ENCODE measurements at regions not wholly inside any gene's neighbourhood (a gene's known extent, or its start where the extent isn't known, plus 50 kb on each side); places are given as distances from the start of the nearest gene placed in this dataset.
A peak's percentile ranks its signal among the peaks of the same experiment; 100 is the strongest.

GRCh38 chr10:117443686-117444041 lies 68.4 kb upstream of the PDZD8 start:
- 0 out of 2 replicates have a peak, but pooled peaks cover 6% of the 10 kb centered on the region for H3K9me2 ChIP-seq (ENCODE audit: insufficient read depth)
- H3K36me3 ChIP-seq (ENCODE audit: insufficient read depth): no peaks in the 10 kb centered on the region; the same call in 1 of the 2 replicates
- H3K4me3 ChIP-seq: no peak overlapping the region
- TF ChIP-seq ETS1 (IDR thresholded peaks at IDR 0.05) (no peak), NANOG (IDR thresholded peaks at IDR 0.05; ENCODE audit: borderline replicate concordance) (no peak), POLR2AphosphoS5 (IDR thresholded peaks at IDR 0.05; ENCODE audit: low read depth) (no peak), ZNF331 (CRISPR knock-in tag; IDR thresholded peaks at IDR 0.05; ENCODE audit: low read depth) (no peak), EZH2phosphoT487 (IDR thresholded peaks at IDR 0.05; ENCODE audit: unreplicated experiment) (no peak), EZH2 (IDR thresholded peaks at IDR 0.05; ENCODE audit: low read depth, unreplicated experiment) (no peak), CREB1 (CRISPR knock-in tag; IDR thresholded peaks at IDR 0.05; ENCODE audit: low read depth) (no peak)
- peaks cover 37% of the 10 kb centered on the region for H3K36me3 Mint-ChIP-seq (ENCODE audit: low read depth)
- no peak overlapping the region; the same call in 2 of the 3 replicates for H3K4me3 Mint-ChIP-seq
- ATAC-seq: no peak
- no peak overlapping the region for H3K4me2 ChIP-seq
- H3K4me1 Mint-ChIP-seq: peaks cover 3% of the 10 kb centered on the region; the same call in 1 of the 3 replicates
- DNase-seq (ENCODE audit: low spot score): no peak
- H2AFZ ChIP-seq: peak overlapping the region; percentile 70; the same call in 1 of the 2 replicates
- H3K27ac Mint-ChIP-seq: no peak overlapping the region
- H4K20me1 ChIP-seq (replicated peaks; ENCODE audit: insufficient read depth): no peaks in the 10 kb centered on the region
- peaks cover 54% of the 10 kb centered on the region for H3K9me3 Mint-ChIP-seq
- H3K4me1 ChIP-seq (ENCODE audit: insufficient read depth): no peaks in the 10 kb centered on the region
- no peaks in the 10 kb centered on the region for H3K79me2 ChIP-seq (replicated peaks; ENCODE audit: insufficient read depth)
- H3K27ac ChIP-seq (ENCODE audit: low read depth): no peak overlapping the region
- H3K27me3 Mint-ChIP-seq (ENCODE audit: insufficient read depth, low read depth, poor library complexity): peaks cover 14% of the 10 kb centered on the region
- no peaks in the 10 kb centered on the region for H3K27me3 ChIP-seq (ENCODE audit: insufficient read depth)
- no peaks in the 10 kb centered on the region for H3F3A ChIP-seq (replicated peaks; ENCODE audit: low read depth)

- Histone ChIP-seq H3K9me2 (ENCODE audit: insufficient read depth) (0 out of 2 replicates have a peak, but pooled peaks cover 6% of the 10 kb centered on the region), H3K79me2 (replicated peaks; ENCODE audit: insufficient read depth) (no peaks in the 10 kb centered on the region), H4K20me1 (replicated peaks; ENCODE audit: insufficient read depth) (no peaks in the 10 kb centered on the region), H3K36me3 (ENCODE audit: insufficient read depth) (no peaks in the 10 kb centered on the region; the same call in 1 of the 2 replicates), H3K4me3 (no peak overlapping the region), H3K27me3 (ENCODE audit: insufficient read depth) (no peaks in the 10 kb centered on the region), H2AFZ (peak overlapping the region; percentile 70; the same call in 1 of the 2 replicates), H3K27ac (ENCODE audit: low read depth) (no peak overlapping the region), H3K4me2 (no peak overlapping the region), H3K4me1 (ENCODE audit: insufficient read depth) (no peaks in the 10 kb centered on the region), H3F3A (replicated peaks; ENCODE audit: low read depth) (no peaks in the 10 kb centered on the region)
- no peak overlapping the region for H3K4me3 Mint-ChIP-seq
- ATAC-seq (peak; percentile 98), DNase-seq (ENCODE audit: low spot score) (peak; percentile 95)
- H3K27me3 Mint-ChIP-seq (ENCODE audit: insufficient read depth, low read depth, poor library complexity): peaks cover 14% of the 10 kb centered on the region
- peaks cover 36% of the 10 kb centered on the region for H3K36me3 Mint-ChIP-seq (ENCODE audit: low read depth)
- TF ChIP-seq ZNF462 (CRISPR knock-in tag; IDR thresholded peaks at IDR 0.05) (no peak), CTCF (conservative IDR thresholded peaks at IDR 0.05; ENCODE audit: low read depth in 2 of 2) (peak; percentile 88 to 91)
- H3K27ac Mint-ChIP-seq: no peak overlapping the region
- H3K9me3 Mint-ChIP-seq: peaks cover 49% of the 10 kb centered on the region
- peaks cover 3% of the 10 kb centered on the region; the same call in 1 of the 3 replicates for H3K4me1 Mint-ChIP-seq
These were observed 67.9 kb upstream of the PDZD8 start for GRCh38 chr10:117442944-117443685.
